NB4 (cell line): ENCODE measurements at regions not wholly inside any gene's neighbourhood (a gene's known extent, or its start where the extent isn't known, plus 50 kb on each side); places are given as distances from the start of the nearest gene placed in this dataset.

Experiments used
- CTCF ChIP-seq: IDR thresholded peaks from one replicate; pipeline ENCODE4 v1.5.1; 2012; ENCODE audit warnings: low read depth, low read length
- POLR2A ChIP-seq: IDR thresholded peaks from 2 replicates; pipeline ENCODE4 v1.6.1; 2011; ENCODE audit warnings: mild to moderate bottlenecking; ENCODE audit not compliant: insufficient read length; ENCODE audit errors: extremely low read depth

- no peak for TF ChIP-seq CTCF
- no peak for TF ChIP-seq POLR2A
Observed at GRCh38 chr13:65063753-65064152, 2166.4 kb downstream of the PCDH9 start.
